Vagina (tissue), 2 donors: ENCODE measurements at regions not wholly inside any gene's neighbourhood (a gene's known extent, or its start where the extent isn't known, plus 50 kb on each side); places are given as distances from the start of the nearest gene placed in this dataset.
A peak's percentile ranks its signal among the peaks of the same experiment; 100 is the strongest.

Source experiments
- DNase-seq, 2 donors: peaks; one replicate each; pipeline ENCODE4 v3.0.0-alpha.2; 2017; ENCODE audit errors: extremely low spot score in 2 of 2
- H3K27ac ChIP-seq: fragments of 200-600 bp; sonication (generic); one replicate; pipeline ENCODE4 v1.5.1; 2019
- H3K27me3 ChIP-seq: fragments of 200-600 bp; sonication (generic); one replicate; pipeline ENCODE4 v1.5.1; 2019
- H3K36me3 ChIP-seq, 2 donors: fragments of 200-600 bp; sonication (generic); one replicate each; pipeline ENCODE4 v1.5.1; 2017 to 2019
- H3K4me1 ChIP-seq: fragments of 200-600 bp; sonication (generic); one replicate; pipeline ENCODE4 v1.5.1; 2019
- H3K4me3 ChIP-seq, 2 donors: fragments of 200-600 bp; sonication (generic); 1 replicate in 1 of 2; 2 replicates in 1 of 2; pipeline ENCODE4 v1.5.1; 2016 to 2019
- H3K9me3 ChIP-seq: fragments of 200-600 bp; sonication (generic); one replicate; pipeline ENCODE4 v1.5.1; 2019
- POLR2A ChIP-seq, 2 donors: fragments of 450-650 bp; IDR thresholded peaks; one replicate each; pipeline ENCODE4 v1.6.1; 2017; ENCODE audit warnings: antibody characterized with exemption in 2 of 2, mild to moderate bottlenecking in 2 of 2, moderate library complexity in 2 of 2
- POLR2AphosphoS5 ChIP-seq, 2 donors: sonication (generic); formaldehyde crosslinking; IDR thresholded peaks; one replicate each; pipeline ENCODE4 v1.9.0; 2017; ENCODE audit warnings: antibody characterized with exemption in 2 of 2, mild to moderate bottlenecking in 2 of 2, low read depth in 1 of 2; ENCODE audit not compliant: insufficient read depth in 1 of 2
- intact Hi-C: fragments of 100-400 bp; cut with DNase I; formaldehyde crosslinking; loops from one replicate; pipeline ENCODE4 v1.15.1; 2023
- TF ChIP-seq, protein P1 (sequence below), 3 experiments: fragments of 450-650 bp in 2 of 3; fragments of 200-600 bp in 1 of 3; sonication (generic) in 1 of 3; IDR thresholded peaks; one replicate each; pipeline ENCODE4 v1.5.1; 2017 to 2019; ENCODE audit warnings: antibody characterized with exemption in 3 of 3, mild to moderate bottlenecking in 2 of 3, moderate library complexity in 2 of 3

DNA sequence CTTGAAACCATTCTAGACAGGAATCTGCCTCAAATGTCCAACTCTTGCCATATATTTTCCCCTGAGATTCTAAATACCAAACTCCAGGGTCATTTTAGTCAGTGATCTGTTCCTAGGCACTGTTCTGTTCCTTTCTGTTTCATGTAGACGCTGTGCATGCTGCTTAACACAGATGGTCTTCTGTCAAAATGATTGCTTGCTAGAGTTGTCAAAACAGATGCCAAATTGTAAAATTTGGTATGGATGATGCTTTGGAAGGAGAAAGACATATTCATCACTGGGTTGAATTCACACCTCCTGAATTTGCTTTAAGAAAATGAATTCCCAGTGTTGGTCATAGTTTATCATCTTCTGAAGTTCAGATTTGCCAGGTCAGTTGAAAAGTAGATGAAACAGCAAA, 425.9 kb downstream of the ETS1 start:
- Histone ChIP-seq H3K27me3 (no peaks in the 10 kb centered on the region), H3K36me3 (no peaks in the 10 kb centered on the region), H3K4me3 (no peak overlapping the region), H3K27ac (no peak overlapping the region), H3K9me3 (no peaks in the 10 kb centered on the region), H3K4me1 (no peaks in the 10 kb centered on the region)
- intact Hi-C loops = no loop called here
- no peak for DNase-seq
- no peak for TF ChIP-seq POLR2AphosphoS5 (IDR thresholded peaks at IDR 0.05; ENCODE audit: insufficient read depth in 1 of 2, low read depth in 1 of 2)
- TF ChIP-seq POLR2A (IDR thresholded peaks at IDR 0.05) = no peak
- TF ChIP-seq, protein P1, sequence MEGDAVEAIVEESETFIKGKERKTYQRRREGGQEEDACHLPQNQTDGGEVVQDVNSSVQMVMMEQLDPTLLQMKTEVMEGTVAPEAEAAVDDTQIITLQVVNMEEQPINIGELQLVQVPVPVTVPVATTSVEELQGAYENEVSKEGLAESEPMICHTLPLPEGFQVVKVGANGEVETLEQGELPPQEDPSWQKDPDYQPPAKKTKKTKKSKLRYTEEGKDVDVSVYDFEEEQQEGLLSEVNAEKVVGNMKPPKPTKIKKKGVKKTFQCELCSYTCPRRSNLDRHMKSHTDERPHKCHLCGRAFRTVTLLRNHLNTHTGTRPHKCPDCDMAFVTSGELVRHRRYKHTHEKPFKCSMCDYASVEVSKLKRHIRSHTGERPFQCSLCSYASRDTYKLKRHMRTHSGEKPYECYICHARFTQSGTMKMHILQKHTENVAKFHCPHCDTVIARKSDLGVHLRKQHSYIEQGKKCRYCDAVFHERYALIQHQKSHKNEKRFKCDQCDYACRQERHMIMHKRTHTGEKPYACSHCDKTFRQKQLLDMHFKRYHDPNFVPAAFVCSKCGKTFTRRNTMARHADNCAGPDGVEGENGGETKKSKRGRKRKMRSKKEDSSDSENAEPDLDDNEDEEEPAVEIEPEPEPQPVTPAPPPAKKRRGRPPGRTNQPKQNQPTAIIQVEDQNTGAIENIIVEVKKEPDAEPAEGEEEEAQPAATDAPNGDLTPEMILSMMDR (IDR thresholded peaks at IDR 0.05) = no peak

DNA sequence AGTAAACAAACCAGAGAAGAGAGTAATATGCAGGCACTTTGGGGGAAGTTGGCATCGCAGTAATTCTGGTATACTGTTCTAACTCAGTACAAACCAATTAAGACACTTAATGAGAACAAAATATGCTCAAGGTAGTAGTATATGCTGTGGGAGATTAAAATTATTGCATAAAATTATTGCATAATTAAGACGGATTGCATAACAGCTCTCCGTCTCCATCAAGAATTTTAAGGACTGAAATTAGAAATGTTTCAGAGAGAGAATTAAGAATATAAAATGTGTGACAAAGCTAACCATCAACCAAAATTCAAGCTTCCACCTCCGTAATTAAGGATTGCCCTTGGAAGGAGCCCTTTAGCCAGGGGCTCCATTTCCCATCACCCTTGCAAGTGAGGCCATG, 428.5 kb downstream of the ETS1 start:
- no peak for DNase-seq
- TF ChIP-seq POLR2AphosphoS5 (IDR thresholded peaks at IDR 0.05; ENCODE audit: insufficient read depth in 1 of 2, low read depth in 1 of 2) (no peak), POLR2A (IDR thresholded peaks at IDR 0.05) (no peak)
- TF ChIP-seq, protein P1 (IDR thresholded peaks at IDR 0.05) = no peak
- Histone ChIP-seq H3K4me1 (no peaks in the 10 kb centered on the region), H3K4me3 (no peak overlapping the region), H3K27me3 (no peaks in the 10 kb centered on the region), H3K9me3 (no peaks in the 10 kb centered on the region), H3K36me3 (no peaks in the 10 kb centered on the region), H3K27ac (no peak overlapping the region)
- intact Hi-C loops = no loop called here

DNA sequence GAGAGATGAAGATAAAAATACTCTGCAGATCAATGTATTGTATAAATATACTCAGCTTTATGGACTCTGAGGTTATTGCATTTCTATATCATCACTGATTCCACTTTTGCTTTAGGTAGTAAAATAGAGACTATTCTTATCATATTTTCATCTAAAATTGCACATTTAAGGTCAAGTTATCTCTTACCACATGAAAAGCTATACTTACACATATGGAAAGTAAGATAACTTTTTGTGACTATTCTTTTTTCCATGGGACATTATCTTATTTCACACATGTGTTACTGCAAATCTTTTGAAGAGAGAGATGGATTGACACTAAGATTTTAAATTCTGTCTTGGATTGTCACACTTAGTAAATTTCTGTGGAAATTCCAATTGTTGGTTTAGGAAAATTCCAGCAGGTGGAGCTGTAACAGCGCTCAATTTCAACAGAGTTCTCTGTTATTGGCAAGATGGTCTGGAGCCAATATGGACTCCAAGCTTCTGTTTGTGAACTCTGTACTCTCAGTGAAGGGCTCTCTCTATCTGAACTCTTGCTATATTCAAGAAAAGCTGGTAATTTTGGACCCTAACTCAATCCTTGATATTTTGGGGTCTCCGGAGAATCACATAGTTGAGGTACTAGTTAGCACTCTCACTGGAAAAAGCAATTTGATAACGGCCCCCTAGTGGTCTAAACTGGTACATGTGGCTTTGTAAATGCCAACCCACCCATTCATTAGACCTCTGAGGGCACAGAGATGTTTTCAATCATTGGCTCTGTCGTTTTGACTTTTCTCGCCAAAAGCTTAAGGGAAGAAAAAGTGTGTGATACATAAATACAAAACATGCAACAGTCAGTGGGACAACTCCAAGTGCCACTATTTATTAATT, 429.7 kb downstream of the ETS1 start:
- TF ChIP-seq POLR2AphosphoS5 (IDR thresholded peaks at IDR 0.05; ENCODE audit: insufficient read depth in 1 of 2, low read depth in 1 of 2) (peak in 1 of 2 donors; percentile 52), POLR2A (IDR thresholded peaks at IDR 0.05) (no peak)
- TF ChIP-seq, protein P1 (IDR thresholded peaks at IDR 0.05) = peak; percentile 74 to 88 (median 82)
- Histone ChIP-seq H3K36me3 (no peaks in the 10 kb centered on the region), H3K27me3 (no peaks in the 10 kb centered on the region), H3K4me3 (no peak overlapping the region), H3K9me3 (no peaks in the 10 kb centered on the region), H3K4me1 (no peaks in the 10 kb centered on the region), H3K27ac (no peak overlapping the region)
- intact Hi-C loops = no loop called here
- DNase-seq = no peak

DNA sequence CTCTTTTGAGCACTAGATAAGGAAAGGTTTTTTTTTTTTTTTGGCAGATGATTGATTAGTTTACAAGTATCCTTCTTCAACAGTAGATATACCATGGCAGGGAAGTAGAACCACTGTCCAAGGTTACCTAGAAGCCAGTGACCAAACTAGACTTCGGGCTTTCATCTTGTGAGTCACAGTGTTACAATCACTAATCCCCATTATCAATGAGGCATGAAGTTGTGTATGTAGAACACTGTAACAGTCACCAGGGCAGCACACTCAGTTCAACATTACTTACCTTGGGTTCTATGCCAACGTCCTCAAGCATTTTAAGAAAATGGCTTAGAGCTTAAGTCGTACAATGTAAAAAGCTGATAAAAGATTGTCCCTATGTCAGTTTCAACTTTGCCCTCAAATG, 430.9 kb downstream of the ETS1 start:
- Histone ChIP-seq H3K9me3 (no peaks in the 10 kb centered on the region), H3K27ac (no peak overlapping the region), H3K4me3 (no peak overlapping the region), H3K4me1 (no peaks in the 10 kb centered on the region), H3K27me3 (no peaks in the 10 kb centered on the region), H3K36me3 (no peaks in the 10 kb centered on the region)
- intact Hi-C loops = no loop called here
- DNase-seq = no peak
- TF ChIP-seq POLR2AphosphoS5 (IDR thresholded peaks at IDR 0.05; ENCODE audit: insufficient read depth in 1 of 2, low read depth in 1 of 2) (no peak), POLR2A (IDR thresholded peaks at IDR 0.05) (no peak)
- TF ChIP-seq, protein P1 (IDR thresholded peaks at IDR 0.05) = no peak

DNA sequence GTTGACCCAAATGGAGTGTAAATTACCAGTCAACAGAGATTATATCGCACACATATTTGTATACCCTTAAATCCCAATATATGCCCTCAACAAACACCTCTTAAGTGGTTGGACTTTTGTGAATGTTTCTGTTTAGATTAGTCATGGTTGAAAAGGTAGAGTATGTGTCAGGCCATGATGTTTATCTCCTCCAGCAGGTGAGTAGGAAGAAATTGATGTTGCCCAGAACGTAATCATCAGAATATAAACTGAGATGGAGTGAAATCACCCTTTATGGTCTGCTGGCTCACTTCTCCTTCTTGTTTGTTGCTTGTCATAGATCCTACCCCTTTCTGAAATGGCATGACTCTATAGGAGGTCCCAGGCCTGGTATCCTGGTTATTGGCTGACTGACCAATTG, 431.8 kb downstream of the ETS1 start:
- no peak for DNase-seq
- H3K4me3 ChIP-seq = no peak overlapping the region
- intact Hi-C loops = no loop called here
- H3K27ac ChIP-seq = no peak overlapping the region
- no peaks in the 10 kb centered on the region for H3K4me1 ChIP-seq
- no peak for TF ChIP-seq POLR2AphosphoS5 (IDR thresholded peaks at IDR 0.05; ENCODE audit: insufficient read depth in 1 of 2, low read depth in 1 of 2)
- H3K9me3 ChIP-seq = no peaks in the 10 kb centered on the region
- no peaks in the 10 kb centered on the region for H3K36me3 ChIP-seq
- H3K27me3 ChIP-seq = no peaks in the 10 kb centered on the region
